ENCODE measurements at regions not wholly inside any gene's neighbourhood (a gene's known extent, or its start where the extent isn't known, plus 50 kb on each side); places are given as distances from the start of the nearest gene placed in this dataset.

GRCh38 chr2:181777734-181778133 lies 97.4 kb upstream of the NEUROD1 start:
- no peak for TF ChIP-seq ELF2 (CRISPR knock-in tag; IDR thresholded peaks at IDR 0.05)
- no peak for TF ChIP-seq ZBTB1 (CRISPR knock-in tag; IDR thresholded peaks at IDR 0.05; ENCODE audit: borderline replicate concordance, low read depth)
- no peak for TF ChIP-seq BCL6 (CRISPR knock-in tag; IDR thresholded peaks at IDR 0.05)
- no peak for TF ChIP-seq TAF1 (IDR thresholded peaks at IDR 0.05; ENCODE audit: control insufficient read depth, extremely low read depth, insufficient read depth, low read length, severe bottlenecking)
